Subcutaneous abdominal adipose tissue (tissue), 5 donors: ENCODE measurements at regions not wholly inside any gene's neighbourhood (a gene's known extent, or its start where the extent isn't known, plus 50 kb on each side); places are given as distances from the start of the nearest gene placed in this dataset.

ENCODE experiments used
- H3K27ac ChIP-seq: one replicate; pipeline ENCODE4 v1.7.0; 2013; ENCODE audit warnings: low read depth, mild to moderate bottlenecking, inconsistent platforms, low read length, moderate library complexity
- H3K27me3 ChIP-seq, 5 donors: one replicate each; pipeline ENCODE4 v1.7.0; 2013; ENCODE audit warnings: low read length in 5 of 5, inconsistent platforms in 1 of 5; ENCODE audit not compliant: control insufficient read depth in 5 of 5, insufficient read depth in 4 of 5
- H3K36me3 ChIP-seq, 5 donors: one replicate each; pipeline ENCODE4 v1.7.0; 2013; ENCODE audit warnings: low read length in 5 of 5; ENCODE audit not compliant: control insufficient read depth in 5 of 5, insufficient read depth in 5 of 5
- H3K4me1 ChIP-seq, 5 donors: one replicate each; pipeline ENCODE4 v1.7.0; 2013; ENCODE audit warnings: low read length in 5 of 5, mild to moderate bottlenecking in 3 of 5, moderate library complexity in 1 of 5; ENCODE audit not compliant: control insufficient read depth in 5 of 5, insufficient read depth in 5 of 5
- H3K4me3 ChIP-seq, 5 donors: one replicate each; pipeline ENCODE4 v1.7.0; 2013; ENCODE audit warnings: low read length in 5 of 5, low read depth in 1 of 5
- H3K9ac ChIP-seq, 5 donors: one replicate each; pipeline ENCODE4 v1.7.0; 2013; ENCODE audit warnings: low read length in 5 of 5, mild to moderate bottlenecking in 4 of 5, moderate library complexity in 3 of 5
- H3K9me3 ChIP-seq, 5 donors: one replicate each; pipeline ENCODE4 v1.7.0; 2013; ENCODE audit warnings: low read length in 5 of 5; ENCODE audit not compliant: control insufficient read depth in 5 of 5
- donor health status: healthy.
- donor health status: healthy.
- donor health status: healthy.
- donor health status: healthy.
- donor health status: healthy.

DNA sequence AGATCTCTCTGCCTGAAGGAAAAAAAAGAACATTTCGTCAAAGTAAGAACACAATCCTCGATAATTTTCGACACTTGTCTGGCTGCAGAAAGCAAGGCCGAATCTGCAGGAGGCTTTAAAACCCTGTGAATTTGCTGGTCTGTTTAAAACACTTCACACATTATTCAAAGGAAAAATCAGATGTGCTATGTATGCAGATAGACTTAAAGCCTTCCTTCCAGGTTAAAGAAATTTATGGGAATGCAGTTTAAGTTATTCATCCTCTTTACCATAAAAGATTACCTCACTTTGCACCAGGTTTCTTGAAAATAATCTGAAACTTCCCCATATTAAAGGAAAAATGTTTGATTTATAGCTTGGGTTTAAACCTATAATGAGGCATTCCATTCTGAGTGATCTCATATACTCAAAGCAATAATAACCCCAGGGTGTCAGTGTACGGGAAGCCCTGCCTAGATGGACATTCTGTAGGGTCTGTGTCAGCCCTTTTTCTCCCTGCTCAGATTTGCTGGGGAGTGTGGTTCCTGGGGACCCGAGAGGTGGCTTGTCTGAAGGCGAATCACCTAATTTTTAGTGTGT, 323.5 kb upstream of the SLC24A2 start:
- Histone ChIP-seq H3K4me1 (no peaks in the 10 kb centered on the region), H3K9ac (no peak overlapping the region), H3K27ac (no peak overlapping the region), H3K4me3 (no peak overlapping the region), H3K27me3 (no peaks in the 10 kb centered on the region), H3K36me3 (no peaks in the 10 kb centered on the region), H3K9me3 (peaks cover 0 to 7% (median 5%) of the 10 kb centered on the region in 5 donors)

- H3K27ac ChIP-seq: no peak overlapping the region
- peaks cover 0 to 7% (median 5%) of the 10 kb centered on the region in 5 donors for H3K9me3 ChIP-seq
- H3K27me3 ChIP-seq: no peaks in the 10 kb centered on the region
- H3K9ac ChIP-seq: no peak overlapping the region
- H3K4me1 ChIP-seq: no peaks in the 10 kb centered on the region
- H3K4me3 ChIP-seq: no peak overlapping the region
- no peaks in the 10 kb centered on the region for H3K36me3 ChIP-seq
Measured at GRCh38 chr9:20111173-20111843, 322.5 kb upstream of the SLC24A2 start.

- Histone ChIP-seq H3K36me3 (no peaks in the 10 kb centered on the region), H3K9me3 (peaks cover 0 to 5% (median 0%) of the 10 kb centered on the region in 5 donors), H3K9ac (no peak overlapping the region)
Measured at GRCh38 chr9:20095430-20096092, 306.7 kb upstream of the SLC24A2 start.

GRCh38 chr9:20092561-20092960, 303.7 kb upstream of the SLC24A2 start:
- H3K27me3 ChIP-seq: no peaks in the 10 kb centered on the region
- no peak overlapping the region for H3K9ac ChIP-seq
- H3K27ac ChIP-seq: no peak overlapping the region
- H3K36me3 ChIP-seq: no peaks in the 10 kb centered on the region
- H3K4me1 ChIP-seq: no peaks in the 10 kb centered on the region
- H3K9me3 ChIP-seq: peaks cover 0 to 5% (median 0%) of the 10 kb centered on the region in 5 donors
- H3K4me3 ChIP-seq: no peak overlapping the region

More at GRCh38 chr9:20095430-20096092, 306.7 kb upstream of the SLC24A2 start:
- no peaks in the 10 kb centered on the region for H3K4me1 ChIP-seq
- no peak overlapping the region for H3K4me3 ChIP-seq
- no peaks in the 10 kb centered on the region for H3K27me3 ChIP-seq
- no peak overlapping the region for H3K27ac ChIP-seq

DNA sequence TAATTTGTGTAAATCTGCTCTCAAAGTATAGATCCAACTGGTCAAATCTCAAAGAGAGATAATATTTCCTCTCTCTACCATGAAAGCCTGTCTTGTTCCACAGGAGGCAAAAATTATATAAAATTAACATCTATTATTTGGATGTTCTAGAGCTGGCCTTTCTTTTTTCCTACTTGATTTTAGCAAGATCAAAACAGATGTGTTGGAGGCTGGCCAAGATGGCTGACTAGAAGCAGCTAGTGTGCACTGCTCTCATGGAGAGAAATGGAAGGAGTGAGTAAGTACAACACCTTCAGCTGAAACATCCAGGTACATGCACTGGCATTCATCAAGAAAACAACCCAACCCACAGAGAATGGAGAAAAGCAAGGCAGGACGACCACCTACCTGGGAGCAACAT, 298.6 kb upstream of the SLC24A2 start:
- H3K27me3 ChIP-seq: no peaks in the 10 kb centered on the region
- H3K4me3 ChIP-seq: no peak overlapping the region

GRCh38 chr9:20085842-20086241, 297.0 kb upstream of the SLC24A2 start:
- Histone ChIP-seq H3K27ac (no peak overlapping the region), H3K9ac (no peak overlapping the region), H3K27me3 (no peaks in the 10 kb centered on the region), H3K9me3 (no peaks in the 10 kb centered on the region), H3K4me1 (no peaks in the 10 kb centered on the region), H3K4me3 (no peak overlapping the region), H3K36me3 (no peaks in the 10 kb centered on the region)

More for the DNA sequence above, 298.6 kb upstream of the SLC24A2 start:
- no peak overlapping the region for H3K9ac ChIP-seq
- H3K27ac ChIP-seq: no peak overlapping the region
- no peaks in the 10 kb centered on the region for H3K36me3 ChIP-seq
- H3K4me1 ChIP-seq: no peaks in the 10 kb centered on the region
- peaks cover 0 to 5% (median 0%) of the 10 kb centered on the region in 5 donors for H3K9me3 ChIP-seq

- H3K27ac ChIP-seq: no peak overlapping the region
- no peaks in the 10 kb centered on the region for H3K4me1 ChIP-seq
- H3K9ac ChIP-seq: no peak overlapping the region
- no peaks in the 10 kb centered on the region for H3K9me3 ChIP-seq
- H3K4me3 ChIP-seq: no peak overlapping the region
- no peaks in the 10 kb centered on the region for H3K27me3 ChIP-seq
- no peaks in the 10 kb centered on the region for H3K36me3 ChIP-seq
Measured at GRCh38 chr9:20084125-20084524, 295.3 kb upstream of the SLC24A2 start.

- Histone ChIP-seq H3K27me3 (no peaks in the 10 kb centered on the region), H3K36me3 (no peaks in the 10 kb centered on the region), H3K27ac (no peak overlapping the region), H3K4me1 (no peaks in the 10 kb centered on the region), H3K4me3 (no peak overlapping the region), H3K9ac (no peak overlapping the region), H3K9me3 (no peaks in the 10 kb centered on the region)
Measured at GRCh38 chr9:20083390-20083789, 294.6 kb upstream of the SLC24A2 start.

- Histone ChIP-seq H3K4me1 (no peaks in the 10 kb centered on the region), H3K9ac (no peak overlapping the region)
Measured at GRCh38 chr9:20082831-20083230, 294.0 kb upstream of the SLC24A2 start.

GRCh38 chr9:20082406-20082805, 293.6 kb upstream of the SLC24A2 start:
- Histone ChIP-seq H3K4me3 (no peak overlapping the region), H3K9ac (no peak overlapping the region), H3K9me3 (no peaks in the 10 kb centered on the region), H3K4me1 (no peaks in the 10 kb centered on the region), H3K27me3 (no peaks in the 10 kb centered on the region), H3K27ac (no peak overlapping the region), H3K36me3 (no peaks in the 10 kb centered on the region)

More at GRCh38 chr9:20082831-20083230, 294.0 kb upstream of the SLC24A2 start:
- Histone ChIP-seq H3K27me3 (no peaks in the 10 kb centered on the region), H3K27ac (no peak overlapping the region), H3K9me3 (no peaks in the 10 kb centered on the region), H3K4me3 (no peak overlapping the region), H3K36me3 (no peaks in the 10 kb centered on the region)
